Keratinocyte (primary cell): ENCODE measurements at regions not wholly inside any gene's neighbourhood (a gene's known extent, or its start where the extent isn't known, plus 50 kb on each side); places are given as distances from the start of the nearest gene placed in this dataset.

Experiments
- DNase-seq: peaks from one replicate; pipeline ENCODE4 v3.0.0-alpha.2; 2011; ENCODE audit warnings: low read depth, missing footprints, low spot score
- FAIRE-seq: peaks from 2 replicates; lab custom pipeline; 2011; peaks lifted over from hg19 to GRCh38; lab: Jason Lieb, UNC
- H2AFZ ChIP-seq: 2 replicates; pipeline ENCODE4 v1.6.0; 2012; ENCODE audit warnings: low read length, control low read depth, inconsistent platforms; ENCODE audit not compliant: control insufficient read depth
- H3K27ac ChIP-seq: 2 replicates; pipeline ENCODE4 v1.5.1; 2011; ENCODE audit warnings: low read length; ENCODE audit not compliant: control insufficient read depth, insufficient read depth
- H3K27me3 ChIP-seq: 3 replicates; pipeline ENCODE4 v1.6.0; 2011; ENCODE audit warnings: low read length; ENCODE audit not compliant: control insufficient read depth, insufficient read depth; ENCODE audit errors: extremely low read depth
- H3K36me3 ChIP-seq, 2 experiments: 2 replicates in 1 of 2; 3 replicates in 1 of 2; pipeline ENCODE4 v1.5.1; 2011; ENCODE audit warnings: low read length in 2 of 2, mild to moderate bottlenecking in 1 of 2; ENCODE audit not compliant: control insufficient read depth in 2 of 2, insufficient read depth in 2 of 2; ENCODE audit errors: extremely low read depth in 1 of 2
- H3K4me1 ChIP-seq: 3 replicates; pipeline ENCODE4 v1.5.1; 2011; ENCODE audit warnings: low read length; ENCODE audit not compliant: control insufficient read depth, insufficient read depth; ENCODE audit errors: extremely low read depth
- H3K4me2 ChIP-seq: 3 replicates; pipeline ENCODE4 v1.6.0; 2011; ENCODE audit warnings: low read depth, low read length; ENCODE audit not compliant: control insufficient read depth, insufficient read depth; ENCODE audit errors: extremely low read depth
- H3K4me3 ChIP-seq, 3 experiments: fragments of 200-600 bp in 1 of 3; sonication (generic) in 1 of 3; 2 replicates in 2 of 3; 3 replicates in 1 of 3; pipeline ENCODE4 v1.5.1; 2011 to 2016; ENCODE audit warnings: low read length in 3 of 3, mild to moderate bottlenecking in 3 of 3, control low read depth in 2 of 3, inconsistent platforms in 1 of 3, low read depth in 1 of 3, mixed read lengths in 1 of 3, mixed run types in 1 of 3, moderate library complexity in 1 of 3; ENCODE audit not compliant: control insufficient read depth in 2 of 3, insufficient read depth in 2 of 3; ENCODE audit errors: extremely low read depth in 1 of 3
- H3K79me2 ChIP-seq: 2 replicates; pipeline ENCODE4 v1.6.0; 2012; ENCODE audit warnings: low read length; ENCODE audit not compliant: control insufficient read depth, insufficient read depth
- H3K9ac ChIP-seq: 3 replicates; pipeline ENCODE4 v1.6.0; 2011; ENCODE audit warnings: low read length; ENCODE audit not compliant: control insufficient read depth, insufficient read depth; ENCODE audit errors: extremely low read depth
- H3K9me1 ChIP-seq: 3 replicates; pipeline ENCODE4 v1.6.0; 2011; ENCODE audit warnings: low read length; ENCODE audit not compliant: control insufficient read depth, insufficient read depth; ENCODE audit errors: extremely low read depth
- H3K9me3 ChIP-seq: 2 replicates; pipeline ENCODE4 v1.5.1; 2012; ENCODE audit warnings: low read depth, low read length; ENCODE audit not compliant: control insufficient read depth
- H4K20me1 ChIP-seq: 3 replicates; pipeline ENCODE4 v1.6.0; 2011; ENCODE audit warnings: low read length; ENCODE audit not compliant: control insufficient read depth, insufficient read depth; ENCODE audit errors: extremely low read depth
- EZH2 ChIP-seq: IDR thresholded peaks from one replicate; pipeline ENCODE4 v1.6.1; 2012; ENCODE audit warnings: inconsistent platforms, mild to moderate bottlenecking, low read length, moderate library complexity
- dilution Hi-C: fragments of 300-500 bp; cut with MboI; formaldehyde crosslinking; loops from one replicate; pipeline ENCODE4 v1.7.0; 2020; ENCODE audit warnings: low sequenced_read_pairs; ENCODE audit not compliant: extremely low pct_ligation_motif_present
- TF ChIP-seq, protein P1 (sequence below), 3 experiments: IDR thresholded peaks in 1 of 3; conservative IDR thresholded peaks in 1 of 3; optimal IDR thresholded peaks in 1 of 3; 2 replicates in 2 of 3; 3 replicates in 1 of 3; pipeline versions ENCODE3 to v1.5.1; 2011; ENCODE audit warnings: low read length in 3 of 3, mild to moderate bottlenecking in 3 of 3, moderate library complexity in 2 of 3, control low read depth in 1 of 3, inconsistent platforms in 1 of 3; ENCODE audit not compliant: insufficient read depth in 2 of 3; ENCODE audit errors: extremely low read depth in 1 of 3

DNA sequence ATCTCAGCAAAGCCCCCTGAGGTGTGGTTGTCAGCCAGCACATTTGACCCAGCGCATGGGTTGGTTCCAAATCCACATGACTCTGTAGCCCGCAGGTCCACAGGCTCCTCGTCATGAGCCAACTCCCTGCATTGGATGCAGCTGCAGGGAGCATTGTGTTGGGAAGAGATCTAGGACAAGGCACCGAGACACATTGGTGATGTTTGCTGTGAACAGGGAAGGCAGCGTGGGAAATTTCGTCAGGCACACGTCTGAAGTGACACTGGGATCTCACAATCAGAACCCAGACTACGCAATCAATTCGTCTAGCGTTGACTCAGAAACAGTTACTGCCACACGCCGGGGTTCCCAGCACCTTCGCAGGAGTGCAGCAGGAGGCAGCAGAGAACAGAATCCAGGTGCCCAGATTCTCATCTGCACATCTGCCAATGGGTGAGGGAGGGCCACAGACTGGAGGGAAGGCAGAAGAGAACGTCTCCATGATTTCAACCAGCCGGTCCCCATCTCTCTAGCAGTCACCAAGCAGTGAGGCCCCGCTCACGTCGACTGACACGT lies 177.0 kb downstream of the TTLL2 start:
- H2AFZ ChIP-seq = no peak overlapping the region
- TF ChIP-seq EZH2 = no peak
- TF ChIP-seq, protein P1, sequence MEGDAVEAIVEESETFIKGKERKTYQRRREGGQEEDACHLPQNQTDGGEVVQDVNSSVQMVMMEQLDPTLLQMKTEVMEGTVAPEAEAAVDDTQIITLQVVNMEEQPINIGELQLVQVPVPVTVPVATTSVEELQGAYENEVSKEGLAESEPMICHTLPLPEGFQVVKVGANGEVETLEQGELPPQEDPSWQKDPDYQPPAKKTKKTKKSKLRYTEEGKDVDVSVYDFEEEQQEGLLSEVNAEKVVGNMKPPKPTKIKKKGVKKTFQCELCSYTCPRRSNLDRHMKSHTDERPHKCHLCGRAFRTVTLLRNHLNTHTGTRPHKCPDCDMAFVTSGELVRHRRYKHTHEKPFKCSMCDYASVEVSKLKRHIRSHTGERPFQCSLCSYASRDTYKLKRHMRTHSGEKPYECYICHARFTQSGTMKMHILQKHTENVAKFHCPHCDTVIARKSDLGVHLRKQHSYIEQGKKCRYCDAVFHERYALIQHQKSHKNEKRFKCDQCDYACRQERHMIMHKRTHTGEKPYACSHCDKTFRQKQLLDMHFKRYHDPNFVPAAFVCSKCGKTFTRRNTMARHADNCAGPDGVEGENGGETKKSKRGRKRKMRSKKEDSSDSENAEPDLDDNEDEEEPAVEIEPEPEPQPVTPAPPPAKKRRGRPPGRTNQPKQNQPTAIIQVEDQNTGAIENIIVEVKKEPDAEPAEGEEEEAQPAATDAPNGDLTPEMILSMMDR (optimal IDR thresholded peaks at IDR 0.05 in 1 of 3, IDR thresholded peaks at IDR 0.05 in 1 of 3, conservative IDR thresholded peaks at IDR 0.05 in 1 of 3; ENCODE audit: extremely low read depth in 1 of 3, insufficient read depth in 2 of 3, low read length in 3 of 3) = peak in 1 of 3 experiments; percentile 15
- H4K20me1 ChIP-seq = no peaks in the 10 kb centered on the region
- H3K9me1 ChIP-seq = no peaks in the 10 kb centered on the region
- no peak overlapping the region for H3K27ac ChIP-seq
- no peak overlapping the region for H3K4me3 ChIP-seq
- FAIRE-seq (no peak), DNase-seq (no peak)
- H3K9me3 ChIP-seq = no peaks in the 10 kb centered on the region
- dilution Hi-C loops = no loop called here
- H3K36me3 ChIP-seq = no peaks in the 10 kb centered on the region
- no peaks in the 10 kb centered on the region for H3K79me2 ChIP-seq
- H3K4me2 ChIP-seq = no peak overlapping the region
- no peaks in the 10 kb centered on the region for H3K27me3 ChIP-seq
- H3K4me1 ChIP-seq = no peaks in the 10 kb centered on the region
- H3K9ac ChIP-seq = no peak overlapping the region

DNA sequence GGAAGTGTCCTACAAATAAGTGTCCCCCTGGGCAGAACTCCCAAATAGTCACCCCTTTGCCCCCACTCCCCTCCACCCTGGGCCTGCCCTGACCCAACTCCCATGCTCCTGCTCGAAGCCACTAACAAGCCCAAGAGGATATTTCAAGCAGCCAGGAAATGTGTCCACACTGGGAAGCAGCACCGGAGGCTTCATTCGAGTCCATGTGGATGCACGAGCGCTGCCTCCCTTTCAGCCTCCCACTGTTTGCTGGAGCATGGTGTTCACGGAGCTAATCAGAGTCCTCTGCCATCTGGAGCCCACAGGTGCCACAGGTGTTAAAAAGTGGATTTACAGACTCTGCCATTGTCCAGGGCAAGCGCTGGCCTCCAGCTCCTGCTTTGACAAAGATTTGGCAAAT lies 177.6 kb downstream of the TTLL2 start:
- Histone ChIP-seq H3K27ac (no peak overlapping the region), H3K4me2 (no peak overlapping the region), H3K27me3 (no peaks in the 10 kb centered on the region), H2AFZ (no peak overlapping the region), H4K20me1 (no peaks in the 10 kb centered on the region), H3K79me2 (no peaks in the 10 kb centered on the region), H3K4me1 (no peaks in the 10 kb centered on the region), H3K4me3 (no peak overlapping the region), H3K9me1 (no peaks in the 10 kb centered on the region), H3K36me3 (no peaks in the 10 kb centered on the region), H3K9ac (no peak overlapping the region), H3K9me3 (no peaks in the 10 kb centered on the region)
- TF ChIP-seq, protein P1 (optimal IDR thresholded peaks at IDR 0.05 in 1 of 3, IDR thresholded peaks at IDR 0.05 in 1 of 3, conservative IDR thresholded peaks at IDR 0.05 in 1 of 3; ENCODE audit: extremely low read depth in 1 of 3, insufficient read depth in 2 of 3, low read length in 3 of 3) = no peak
- no peak for TF ChIP-seq EZH2
- dilution Hi-C loops = no loop called here
- FAIRE-seq (no peak), DNase-seq (no peak)
